ENCODE measurements at regions not wholly inside any gene's neighbourhood (a gene's known extent, or its start where the extent isn't known, plus 50 kb on each side); places are given as distances from the start of the nearest gene placed in this dataset.

GRCh38 chr2:200173691-200174090, 132.8 kb upstream of the SPATS2L start:
- Histone ChIP-seq H3K27ac (ENCODE audit: low read length) (no peak overlapping the region), H3K9me3 (ENCODE audit: control insufficient read depth, insufficient read depth, low read depth, low read length) (no peaks in the 10 kb centered on the region), H3K27me3 (ENCODE audit: control insufficient read depth, insufficient read depth, low read length) (no peaks in the 10 kb centered on the region), H3K4me3 (ENCODE audit: low read depth in 2 of 2, low read length in 2 of 2) (no peak overlapping the region), H3K36me3 (ENCODE audit: control insufficient read depth, insufficient read depth, low read length) (no peaks in the 10 kb centered on the region), H3K4me1 (ENCODE audit: control insufficient read depth, insufficient read depth, low read length) (no peaks in the 10 kb centered on the region)
- in situ Hi-C loops (cut with HindIII; ENCODE audit: low pct_unique_long_range_greater_than_20kb, low sequenced_read_pairs) (no loop called here), intact Hi-C loops (cut with micrococcal nuclease; ENCODE audit: unreplicated experiment) (no loop called here)
- DNase-seq (ENCODE audit: low read depth, low spot score) (no peak), ATAC-seq (no peak)
- ChIA-PET CTCF (no interaction called here), POLR2A (no interaction called here)
- no TSS peak for BruUV-seq (replicated peaks)
- no peak for TF ChIP-seq REST (IDR thresholded peaks at IDR 0.05; ENCODE audit: insufficient read depth in 1 of 2, low read depth in 2 of 2, low read length in 1 of 2)
- TF ChIP-seq POLR2AphosphoS5 (IDR thresholded peaks at IDR 0.05; ENCODE audit: low read depth, low read length), result no peak
- TF ChIP-seq SIN3A (IDR thresholded peaks at IDR 0.05; ENCODE audit: borderline replicate concordance, insufficient read depth, low read depth, low read length), result no peak
- no peak for TF ChIP-seq TCF7L2 (IDR thresholded peaks at IDR 0.05; ENCODE audit: low read depth, low read length)
- no peak for TF ChIP-seq CTCF (IDR thresholded peaks at IDR 0.05)

GRCh38 chr2:200174433-200175216, 131.9 kb upstream of the SPATS2L start:
- Histone ChIP-seq H3K4me1 (ENCODE audit: control insufficient read depth, insufficient read depth, low read length) (no peaks in the 10 kb centered on the region), H3K4me3 (ENCODE audit: low read depth in 2 of 2, low read length in 2 of 2) (no peak overlapping the region), H3K27ac (ENCODE audit: low read length) (no peak overlapping the region), H3K27me3 (ENCODE audit: control insufficient read depth, insufficient read depth, low read length) (no peaks in the 10 kb centered on the region), H3K36me3 (ENCODE audit: control insufficient read depth, insufficient read depth, low read length) (no peaks in the 10 kb centered on the region), H3K9me3 (ENCODE audit: control insufficient read depth, insufficient read depth, low read depth, low read length) (no peaks in the 10 kb centered on the region)
- no peak for TF ChIP-seq TCF7L2 (IDR thresholded peaks at IDR 0.05; ENCODE audit: low read depth, low read length)
- intact Hi-C loops (cut with micrococcal nuclease; ENCODE audit: unreplicated experiment) (no loop called here), in situ Hi-C loops (cut with HindIII; ENCODE audit: low pct_unique_long_range_greater_than_20kb, low sequenced_read_pairs) (no loop called here)
- BruUV-seq (replicated peaks), result no TSS peak
- ChIA-PET POLR2A (no interaction called here), CTCF (no interaction called here)
- no peak for DNase-seq (ENCODE audit: low read depth, low spot score)
- no peak for ATAC-seq
